ENCODE measurements at regions not wholly inside any gene's neighbourhood (a gene's known extent, or its start where the extent isn't known, plus 50 kb on each side); places are given as distances from the start of the nearest gene placed in this dataset.
A peak's percentile ranks its signal among the peaks of the same experiment; 100 is the strongest.

DNA sequence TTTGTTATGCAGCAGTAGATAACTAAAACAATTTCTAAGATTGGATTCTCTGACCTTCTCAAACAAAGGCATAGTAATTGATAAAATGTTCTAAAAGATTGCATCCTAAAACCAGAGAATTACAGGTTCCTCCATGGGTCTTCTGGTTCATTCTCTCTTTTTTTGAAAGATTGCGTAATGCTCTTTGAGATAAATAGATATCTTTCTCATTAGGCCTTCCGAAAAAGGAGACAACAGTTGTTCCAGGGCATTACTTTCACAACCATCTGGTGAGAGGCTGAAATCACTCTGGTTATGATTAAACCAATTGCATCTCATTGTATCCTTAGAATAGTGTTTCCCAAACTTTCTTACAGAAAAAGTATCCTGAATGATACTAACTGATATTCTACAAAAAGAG is 174.7 kb upstream of the NREP start:
- H3K79me2 ChIP-seq (ENCODE audit: low read length) = no peaks in the 10 kb centered on the region
- H3F3A ChIP-seq (ENCODE audit: low read length, unreplicated experiment) = no peaks in the 10 kb centered on the region
- ChIA-PET POLR2A (ENCODE audit: unreplicated experiment) (no interaction called here), CTCF (no interaction called here)
- DNase-seq (no peak), ATAC-seq (no peak)
- TF ChIP-seq EZH2phosphoT487 (IDR thresholded peaks at IDR 0.05; ENCODE audit: borderline replicate concordance, low read length) = no peak
- intact Hi-C loops (cut with micrococcal nuclease) = no loop called here
- H3K27me3 ChIP-seq (ENCODE audit: low read length) = no peaks in the 10 kb centered on the region
- H3K27ac ChIP-seq (ENCODE audit: low read length) = peak overlapping the region; percentile 17; the same call in 1 of the 2 replicates
- H3K4me1 ChIP-seq (ENCODE audit: insufficient read depth, low read length) = peaks cover 26% of the 10 kb centered on the region
- H3K4me2 ChIP-seq (ENCODE audit: low read length) = no peak overlapping the region
- H3K9me2 ChIP-seq (replicated peaks; ENCODE audit: low read length) = no peaks in the 10 kb centered on the region
- H3K36me3 ChIP-seq (ENCODE audit: low read depth, low read length) = no peaks in the 10 kb centered on the region
- no TSS peak for BruUV-seq (replicated peaks)
- no peak overlapping the region for H3K4me3 ChIP-seq (ENCODE audit: low read length)
- no peaks in the 10 kb centered on the region for H4K20me1 ChIP-seq (ENCODE audit: low read length)
- H3K9ac ChIP-seq (ENCODE audit: low read length) = no peak overlapping the region
- no peak overlapping the region for H2AFZ ChIP-seq (ENCODE audit: low read length)
- no peaks in the 10 kb centered on the region for H3K9me3 ChIP-seq (ENCODE audit: low read length)

DNA sequence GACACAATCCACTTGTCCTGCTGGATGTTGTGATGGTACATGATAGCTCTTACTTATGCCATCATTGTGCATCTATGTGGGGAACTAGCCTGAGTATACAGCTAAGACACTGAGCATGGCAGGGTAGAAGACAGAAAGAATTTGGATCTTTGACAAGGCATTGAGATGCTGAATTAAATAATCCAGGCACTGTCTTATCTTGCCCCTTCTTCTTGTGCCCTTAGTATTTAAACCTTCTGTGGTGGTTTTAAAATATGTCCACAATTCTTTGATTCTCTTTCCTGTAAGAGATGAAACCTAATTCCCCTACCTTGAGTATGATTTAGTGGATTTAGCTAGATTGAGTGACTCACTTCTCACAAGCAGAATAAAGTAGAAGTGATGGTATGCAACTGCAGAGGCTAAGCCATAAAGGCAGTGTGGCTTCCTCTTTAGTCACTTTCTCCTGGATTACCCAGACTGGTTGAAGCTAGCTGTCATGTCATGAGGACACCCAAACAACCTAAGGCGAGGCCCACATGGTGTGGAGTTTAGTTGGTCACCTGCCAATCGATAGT is 174.0 kb upstream of the NREP start:
- Histone ChIP-seq H3F3A (ENCODE audit: low read length, unreplicated experiment) (no peaks in the 10 kb centered on the region), H4K20me1 (ENCODE audit: low read length) (no peaks in the 10 kb centered on the region), H3K9ac (ENCODE audit: low read length) (no peak overlapping the region), H2AFZ (ENCODE audit: low read length) (no peak overlapping the region), H3K9me2 (replicated peaks; ENCODE audit: low read length) (no peaks in the 10 kb centered on the region), H3K9me3 (ENCODE audit: low read length) (no peaks in the 10 kb centered on the region), H3K4me3 (ENCODE audit: low read length) (no peak overlapping the region), H3K36me3 (ENCODE audit: low read depth, low read length) (no peaks in the 10 kb centered on the region), H3K27me3 (ENCODE audit: low read length) (no peaks in the 10 kb centered on the region), H3K4me1 (ENCODE audit: insufficient read depth, low read length) (peaks cover 26% of the 10 kb centered on the region), H3K27ac (ENCODE audit: low read length) (peak overlapping the region; percentile 31), H3K4me2 (ENCODE audit: low read length) (no peak overlapping the region), H3K79me2 (ENCODE audit: low read length) (no peaks in the 10 kb centered on the region)
- TF ChIP-seq, protein P1, sequence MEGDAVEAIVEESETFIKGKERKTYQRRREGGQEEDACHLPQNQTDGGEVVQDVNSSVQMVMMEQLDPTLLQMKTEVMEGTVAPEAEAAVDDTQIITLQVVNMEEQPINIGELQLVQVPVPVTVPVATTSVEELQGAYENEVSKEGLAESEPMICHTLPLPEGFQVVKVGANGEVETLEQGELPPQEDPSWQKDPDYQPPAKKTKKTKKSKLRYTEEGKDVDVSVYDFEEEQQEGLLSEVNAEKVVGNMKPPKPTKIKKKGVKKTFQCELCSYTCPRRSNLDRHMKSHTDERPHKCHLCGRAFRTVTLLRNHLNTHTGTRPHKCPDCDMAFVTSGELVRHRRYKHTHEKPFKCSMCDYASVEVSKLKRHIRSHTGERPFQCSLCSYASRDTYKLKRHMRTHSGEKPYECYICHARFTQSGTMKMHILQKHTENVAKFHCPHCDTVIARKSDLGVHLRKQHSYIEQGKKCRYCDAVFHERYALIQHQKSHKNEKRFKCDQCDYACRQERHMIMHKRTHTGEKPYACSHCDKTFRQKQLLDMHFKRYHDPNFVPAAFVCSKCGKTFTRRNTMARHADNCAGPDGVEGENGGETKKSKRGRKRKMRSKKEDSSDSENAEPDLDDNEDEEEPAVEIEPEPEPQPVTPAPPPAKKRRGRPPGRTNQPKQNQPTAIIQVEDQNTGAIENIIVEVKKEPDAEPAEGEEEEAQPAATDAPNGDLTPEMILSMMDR (conservative IDR thresholded peaks at IDR 0.05; ENCODE audit: low read depth, low read length) = no peak
- no peak for TF ChIP-seq EZH2 (IDR thresholded peaks at IDR 0.05; ENCODE audit: low read length, unreplicated experiment)
- no peak for TF ChIP-seq EZH2phosphoT487 (IDR thresholded peaks at IDR 0.05; ENCODE audit: borderline replicate concordance, low read length)
- no TSS peak for BruUV-seq (replicated peaks)
- ATAC-seq = peak; percentile 62
- CTCF ChIA-PET = no interaction called here
- POLR2A ChIA-PET (ENCODE audit: unreplicated experiment) = interaction anchor here (0.6 kb wide), 1 partner anchor 114 kb away, joined by 3 read pairs; no protein-coding TSS in a partner anchor
- intact Hi-C loops (cut with micrococcal nuclease) = no loop called here
- peak; percentile 73 for DNase-seq

DNA sequence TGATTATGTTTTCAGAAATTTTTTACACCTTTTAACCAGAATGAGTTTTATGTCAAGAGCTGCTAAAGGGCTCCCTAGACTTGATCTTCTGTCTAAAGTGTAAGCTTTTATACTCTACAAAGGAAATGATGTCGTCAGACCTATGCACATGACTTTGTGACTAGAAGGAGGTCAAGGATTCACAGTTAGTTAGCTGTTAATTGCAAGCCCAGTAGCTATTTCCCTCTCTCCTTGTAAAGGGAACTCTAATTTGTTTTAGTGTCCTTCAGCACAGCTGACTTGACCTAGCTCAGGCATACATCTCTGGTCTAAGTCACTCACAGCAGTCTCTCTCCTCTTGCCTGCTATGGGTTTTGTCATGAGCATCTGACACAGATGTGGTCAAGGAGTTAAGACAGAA is 173.5 kb upstream of the NREP start:
- H2AFZ ChIP-seq (ENCODE audit: low read length) = no peak overlapping the region
- peaks cover 26% of the 10 kb centered on the region for H3K4me1 ChIP-seq (ENCODE audit: insufficient read depth, low read length)
- H3K9me2 ChIP-seq (replicated peaks; ENCODE audit: low read length) = no peaks in the 10 kb centered on the region
- H3K4me2 ChIP-seq (ENCODE audit: low read length) = no peak overlapping the region
- no peak for ATAC-seq
- no peak overlapping the region for H3K9ac ChIP-seq (ENCODE audit: low read length)
- H3K9me3 ChIP-seq (ENCODE audit: low read length) = no peaks in the 10 kb centered on the region
- H3K27me3 ChIP-seq (ENCODE audit: low read length) = no peaks in the 10 kb centered on the region
- ChIA-PET POLR2A (ENCODE audit: unreplicated experiment) (interaction anchor here (0.6 kb wide), 1 partner anchor 115 kb away, joined by 3 read pairs; no protein-coding TSS in a partner anchor), CTCF (no interaction called here)
- H4K20me1 ChIP-seq (ENCODE audit: low read length) = no peaks in the 10 kb centered on the region
- no peaks in the 10 kb centered on the region for H3K79me2 ChIP-seq (ENCODE audit: low read length)
- TF ChIP-seq EZH2phosphoT487 (IDR thresholded peaks at IDR 0.05; ENCODE audit: borderline replicate concordance, low read length) (no peak), EZH2 (IDR thresholded peaks at IDR 0.05; ENCODE audit: low read length, unreplicated experiment) (no peak)
- TF ChIP-seq, protein P1 (conservative IDR thresholded peaks at IDR 0.05; ENCODE audit: low read depth, low read length) = no peak
- H3K4me3 ChIP-seq (ENCODE audit: low read length) = no peak overlapping the region
- H3K36me3 ChIP-seq (ENCODE audit: low read depth, low read length) = no peaks in the 10 kb centered on the region
- peak overlapping the region; percentile 31 for H3K27ac ChIP-seq (ENCODE audit: low read length)
- intact Hi-C loops (cut with micrococcal nuclease) = no loop called here
- no TSS peak for BruUV-seq (replicated peaks)
- DNase-seq = no peak
- no peaks in the 10 kb centered on the region for H3F3A ChIP-seq (ENCODE audit: low read length, unreplicated experiment)
